Esophagus muscularis mucosa (tissue), 4 donors: ENCODE measurements at regions not wholly inside any gene's neighbourhood (a gene's known extent, or its start where the extent isn't known, plus 50 kb on each side); places are given as distances from the start of the nearest gene placed in this dataset.

Source experiments
- CTCF ChIP-seq, 3 experiments: fragments of 200-600 bp in 2 of 3; fragments of 450-650 bp in 1 of 3; sonication (generic) in 2 of 3; IDR thresholded peaks; one replicate each; pipeline ENCODE4 v1.5.1; 2017 to 2019; ENCODE audit warnings: antibody characterized with exemption in 3 of 3, mild to moderate bottlenecking in 2 of 3, moderate library complexity in 1 of 3
- EP300 ChIP-seq: sonication (generic); formaldehyde crosslinking; IDR thresholded peaks from one replicate; pipeline ENCODE4 v1.6.1; 2017; ENCODE audit warnings: antibody characterized with exemption
- POLR2A ChIP-seq: fragments of 450-650 bp; IDR thresholded peaks from one replicate; pipeline ENCODE4 v1.6.1; 2017; ENCODE audit warnings: antibody characterized with exemption, moderate library complexity, mild to moderate bottlenecking, low read depth

- TF ChIP-seq CTCF (IDR thresholded peaks at IDR 0.05) (no peak), EP300 (no peak), POLR2A (no peak)
These were observed 455.5 kb downstream of the SOX9 start for GRCh38 chr17:72576289-72576759.
